Suppressor macrophage treated with lipopolysaccharide for 4 hours (primary cell): ENCODE measurements at regions not wholly inside any gene's neighbourhood (a gene's known extent, or its start where the extent isn't known, plus 50 kb on each side); places are given as distances from the start of the nearest gene placed in this dataset.
"Not testable (repeated sequence)": the region's sequence is repeated elsewhere in the genome, so short reads cannot be mapped to it uniquely, and the experiment has no call there.

Experiments used
- DNase-seq: peaks from one replicate; pipeline ENCODE4 v3.0.0-alpha.2; 2020

- DNase-seq, result no peak
These were observed 243.1 kb upstream of the SHH start for GRCh38 chr7:156055206-156055822.

- no peak for DNase-seq
These were observed 239.6 kb upstream of the SHH start for GRCh38 chr7:156051884-156052283.

- no peak for DNase-seq
These were observed 238.6 kb upstream of the SHH start for GRCh38 chr7:156050636-156051569.

- DNase-seq, result no peak
These were observed 237.1 kb upstream of the SHH start for GRCh38 chr7:156049366-156049765.

- no peak for DNase-seq
These were observed 233.8 kb upstream of the SHH start for GRCh38 chr7:156046031-156046560.

- no peak for DNase-seq
These were observed 231.3 kb upstream of the SHH start for GRCh38 chr7:156043416-156044178.

- DNase-seq, result no peak
These were observed 229.1 kb upstream of the SHH start for GRCh38 chr7:156041398-156041797.

GRCh38 chr7:156039971-156040677, 227.9 kb upstream of the SHH start:
- no peak for DNase-seq

GRCh38 chr7:156039194-156039593, 226.9 kb upstream of the SHH start:
- no peak for DNase-seq

- DNase-seq, result no peak
These were observed 226.1 kb upstream of the SHH start for GRCh38 chr7:156038345-156038744.

- DNase-seq, result no peak
These were observed 223.9 kb upstream of the SHH start for GRCh38 chr7:156036153-156036552.

GRCh38 chr7:156035387-156035786, 223.1 kb upstream of the SHH start:
- DNase-seq, result not testable (repeated sequence)

GRCh38 chr7:156034397-156034796, 222.1 kb upstream of the SHH start:
- peak; percentile 67 for DNase-seq

- no peak for DNase-seq
These were observed 220.7 kb upstream of the SHH start for GRCh38 chr7:156032973-156033372.

GRCh38 chr7:156031679-156032478, 219.6 kb upstream of the SHH start:
- DNase-seq, result no peak

- DNase-seq, result no peak
These were observed 217.3 kb upstream of the SHH start for GRCh38 chr7:156029460-156030007.

- no peak for DNase-seq
These were observed 216.3 kb upstream of the SHH start for GRCh38 chr7:156028521-156028920.

- no peak for DNase-seq
These were observed 215.6 kb upstream of the SHH start for GRCh38 chr7:156027821-156028220.

GRCh38 chr7:156026603-156027002, 214.3 kb upstream of the SHH start:
- no peak for DNase-seq

- DNase-seq, result no peak
These were observed 213.9 kb upstream of the SHH start for GRCh38 chr7:156026076-156026600.

GRCh38 chr7:156025675-156026074, 213.4 kb upstream of the SHH start:
- no peak for DNase-seq
